ENCODE measurements at regions not wholly inside any gene's neighbourhood (a gene's known extent, or its start where the extent isn't known, plus 50 kb on each side); places are given as distances from the start of the nearest gene placed in this dataset.
"Not testable (repeated sequence)": the region's sequence is repeated elsewhere in the genome, so short reads cannot be mapped to it uniquely, and the experiment has no call there.

DNA sequence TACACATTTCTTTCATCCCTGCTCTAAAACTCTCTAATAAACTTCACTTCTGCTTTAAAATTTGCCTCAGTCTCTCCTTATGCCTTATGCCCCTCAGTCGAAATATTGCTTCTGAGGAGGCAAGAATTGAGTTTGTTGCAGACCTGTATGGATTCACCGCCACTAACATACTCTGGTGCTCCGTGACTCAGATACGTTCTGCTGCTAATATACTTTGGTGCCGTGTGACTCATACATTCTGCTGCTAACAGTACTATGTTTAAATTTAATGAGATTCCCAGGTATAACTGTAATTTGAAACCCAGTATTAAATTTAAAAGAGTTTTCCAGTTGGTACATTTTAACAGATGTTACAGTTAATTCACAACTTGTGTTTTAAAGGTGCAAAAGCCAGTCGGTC is 82.0 kb upstream of the TGIF2LX start:
- TF ChIP-seq, protein P1, sequence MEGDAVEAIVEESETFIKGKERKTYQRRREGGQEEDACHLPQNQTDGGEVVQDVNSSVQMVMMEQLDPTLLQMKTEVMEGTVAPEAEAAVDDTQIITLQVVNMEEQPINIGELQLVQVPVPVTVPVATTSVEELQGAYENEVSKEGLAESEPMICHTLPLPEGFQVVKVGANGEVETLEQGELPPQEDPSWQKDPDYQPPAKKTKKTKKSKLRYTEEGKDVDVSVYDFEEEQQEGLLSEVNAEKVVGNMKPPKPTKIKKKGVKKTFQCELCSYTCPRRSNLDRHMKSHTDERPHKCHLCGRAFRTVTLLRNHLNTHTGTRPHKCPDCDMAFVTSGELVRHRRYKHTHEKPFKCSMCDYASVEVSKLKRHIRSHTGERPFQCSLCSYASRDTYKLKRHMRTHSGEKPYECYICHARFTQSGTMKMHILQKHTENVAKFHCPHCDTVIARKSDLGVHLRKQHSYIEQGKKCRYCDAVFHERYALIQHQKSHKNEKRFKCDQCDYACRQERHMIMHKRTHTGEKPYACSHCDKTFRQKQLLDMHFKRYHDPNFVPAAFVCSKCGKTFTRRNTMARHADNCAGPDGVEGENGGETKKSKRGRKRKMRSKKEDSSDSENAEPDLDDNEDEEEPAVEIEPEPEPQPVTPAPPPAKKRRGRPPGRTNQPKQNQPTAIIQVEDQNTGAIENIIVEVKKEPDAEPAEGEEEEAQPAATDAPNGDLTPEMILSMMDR (IDR thresholded peaks at IDR 0.05) = not testable (repeated sequence)
- TF ChIP-seq POLR2A, POLR2AphosphoS5, EP300 (IDR thresholded peaks at IDR 0.05): not testable (repeated sequence)
